Dermis blood vessel endothelial cell (primary cell): ENCODE measurements at regions not wholly inside any gene's neighbourhood (a gene's known extent, or its start where the extent isn't known, plus 50 kb on each side); places are given as distances from the start of the nearest gene placed in this dataset.
A peak's percentile ranks its signal among the peaks of the same experiment; 100 is the strongest.
"Not testable (repeated sequence)": the region's sequence is repeated elsewhere in the genome, so short reads cannot be mapped to it uniquely, and the experiment has no call there.

Experiments used
- DNase-seq: peaks from one replicate; pipeline ENCODE4 v3.0.0; 2010

GRCh38 chr17:30682280-30682679, 142.2 kb downstream of the CRLF3 start:
- not testable (repeated sequence) for DNase-seq

GRCh38 chr17:30680681-30681080, 143.8 kb downstream of the CRLF3 start:
- DNase-seq: not testable (repeated sequence)

- DNase-seq: no peak
Measured at GRCh38 chr17:30677550-30678249, 146.8 kb downstream of the CRLF3 start.

GRCh38 chr17:30675777-30676492, 148.6 kb downstream of the CRLF3 start:
- not testable (repeated sequence) for DNase-seq

- not testable (repeated sequence) for DNase-seq
Measured at GRCh38 chr17:30669217-30669649, 155.3 kb downstream of the CRLF3 start.

- peak; percentile 10 for DNase-seq
Measured at GRCh38 chr17:30668360-30669181, 155.9 kb downstream of the CRLF3 start.

GRCh38 chr17:30667657-30668359, 156.7 kb downstream of the CRLF3 start:
- DNase-seq: peak; percentile 27

- not testable (repeated sequence) for DNase-seq
Measured at GRCh38 chr17:30666838-30667656, 157.4 kb downstream of the CRLF3 start.

GRCh38 chr17:30663727-30664455, 160.6 kb downstream of the CRLF3 start:
- peak; percentile 26 for DNase-seq

- DNase-seq: not testable (repeated sequence)
Measured at GRCh38 chr17:30657148-30657547, 167.3 kb downstream of the CRLF3 start.

- not testable (repeated sequence) for DNase-seq
Measured at GRCh38 chr17:30653038-30653437, 171.5 kb downstream of the CRLF3 start.

GRCh38 chr17:30650149-30650548, 172.9 kb downstream of the GOSR1 start:
- DNase-seq: not testable (repeated sequence)

- DNase-seq: not testable (repeated sequence)
Measured at GRCh38 chr17:30648015-30648620, 170.9 kb downstream of the GOSR1 start.

GRCh38 chr17:30645875-30646274, 168.7 kb downstream of the GOSR1 start:
- DNase-seq: not testable (repeated sequence)

- not testable (repeated sequence) for DNase-seq
Measured at GRCh38 chr17:30644713-30645112, 167.5 kb downstream of the GOSR1 start.

- DNase-seq: not testable (repeated sequence)
Measured at GRCh38 chr17:30644287-30644686, 167.1 kb downstream of the GOSR1 start.

- not testable (repeated sequence) for DNase-seq
Measured at GRCh38 chr17:30641428-30641827, 164.2 kb downstream of the GOSR1 start.

- not testable (repeated sequence) for DNase-seq
Measured at GRCh38 chr17:30639391-30639790, 162.2 kb downstream of the GOSR1 start.

GRCh38 chr17:30638968-30639367, 161.8 kb downstream of the GOSR1 start:
- not testable (repeated sequence) for DNase-seq

- not testable (repeated sequence) for DNase-seq
Measured at GRCh38 chr17:30631651-30632050, 154.4 kb downstream of the GOSR1 start.
